Neuronal stem cell (in vitro differentiated cells): ENCODE measurements at regions not wholly inside any gene's neighbourhood (a gene's known extent, or its start where the extent isn't known, plus 50 kb on each side); places are given as distances from the start of the nearest gene placed in this dataset.

Source experiments
- DNase-seq: peaks from one replicate; pipeline ENCODE4 v3.0.0-alpha.2; 2013; ENCODE audit warnings: low spot score
- H2AFZ ChIP-seq: one replicate; pipeline ENCODE4 v1.6.1; 2013; ENCODE audit warnings: mild to moderate bottlenecking, low read length, inconsistent platforms
- H2AK5ac ChIP-seq: 2 replicates; pipeline ENCODE4 v1.6.1; 2013; ENCODE audit warnings: low read depth, mild to moderate bottlenecking, inconsistent platforms, low read length, moderate library complexity, mixed read lengths
- H2BK120ac ChIP-seq: 2 replicates; pipeline ENCODE4 v1.6.1; 2013; ENCODE audit warnings: low read depth, mild to moderate bottlenecking, inconsistent platforms, low read length, moderate library complexity, mixed read lengths
- H2BK12ac ChIP-seq: one replicate; pipeline ENCODE4 v1.6.1; 2013; ENCODE audit warnings: low read length, inconsistent platforms
- H2BK15ac ChIP-seq: 2 replicates; pipeline ENCODE4 v1.6.1; 2013; ENCODE audit warnings: mild to moderate bottlenecking, low read length, inconsistent platforms, mixed read lengths
- H2BK5ac ChIP-seq: one replicate; pipeline ENCODE4 v1.6.1; 2013; ENCODE audit warnings: inconsistent platforms, mild to moderate bottlenecking, low read length, moderate library complexity
- H3K14ac ChIP-seq: one replicate; pipeline ENCODE4 v1.6.1; 2013; ENCODE audit warnings: low read length, inconsistent platforms
- H3K18ac ChIP-seq: 2 replicates; pipeline ENCODE4 v1.6.1; 2013; ENCODE audit warnings: low read length, inconsistent platforms
- H3K23ac ChIP-seq: 2 replicates; pipeline ENCODE4 v1.6.1; 2013; ENCODE audit warnings: low read depth, mild to moderate bottlenecking, mixed read lengths, low read length, inconsistent platforms; ENCODE audit not compliant: poor library complexity
- H3K27ac ChIP-seq: replicated peaks from 3 replicates; pipeline ENCODE4 v1.5.1; 2013; ENCODE audit warnings: low read length, inconsistent platforms
- H3K27me3 ChIP-seq, 3 experiments: 2 replicates each; pipeline ENCODE4 v1.6.1; 2013; ENCODE audit warnings: low read length in 3 of 3, mild to moderate bottlenecking in 2 of 3, inconsistent platforms in 1 of 3, low read depth in 1 of 3, mixed read lengths in 1 of 3, moderate library complexity in 1 of 3; ENCODE audit not compliant: control insufficient read depth in 3 of 3, insufficient read depth in 3 of 3
- H3K36me3 ChIP-seq, 2 donors: replicated peaks in 1 of 2; 2 replicates each; pipeline ENCODE4 v1.6.1; 2013; ENCODE audit warnings: low read length in 2 of 2; ENCODE audit not compliant: control insufficient read depth in 2 of 2, insufficient read depth in 2 of 2
- H3K4ac ChIP-seq: 2 replicates; pipeline ENCODE4 v1.6.1; 2013; ENCODE audit warnings: inconsistent platforms, mild to moderate bottlenecking, low read length, moderate library complexity
- H3K4me1 ChIP-seq, 2 donors: 1 replicate in 1 of 2; 2 replicates in 1 of 2; pipeline ENCODE4 v1.6.1; 2013; ENCODE audit warnings: low read length in 2 of 2, low read depth in 1 of 2; ENCODE audit not compliant: control insufficient read depth in 2 of 2, insufficient read depth in 1 of 2
- H3K4me2 ChIP-seq: one replicate; pipeline ENCODE4 v1.6.1; 2013; ENCODE audit warnings: mild to moderate bottlenecking, low read length, inconsistent platforms; ENCODE audit not compliant: insufficient read depth, poor library complexity, severe bottlenecking
- H3K4me3 ChIP-seq, 2 donors: 2 replicates each; pipeline ENCODE4 v1.5.1; 2013; ENCODE audit warnings: low read length in 2 of 2, mild to moderate bottlenecking in 2 of 2, inconsistent platforms in 1 of 2, moderate library complexity in 1 of 2
- H3K79me1 ChIP-seq: one replicate; pipeline ENCODE4 v1.6.1; 2013; ENCODE audit warnings: low read depth, mild to moderate bottlenecking, inconsistent platforms, low read length, moderate library complexity
- H3K9ac ChIP-seq: one replicate; pipeline ENCODE4 v1.6.1; 2013; ENCODE audit warnings: mild to moderate bottlenecking, low read depth, low read length, inconsistent platforms; ENCODE audit not compliant: poor library complexity
- H3K9me3 ChIP-seq, 2 donors: replicated peaks in 1 of 2; 2 replicates each; pipeline versions ENCODE3 to v1.6.1; 2013; ENCODE audit warnings: low read length in 2 of 2, mild to moderate bottlenecking in 2 of 2, inconsistent platforms in 1 of 2, low read depth in 1 of 2, mixed read lengths in 1 of 2, moderate library complexity in 1 of 2; ENCODE audit not compliant: control insufficient read depth in 2 of 2, insufficient read depth in 1 of 2
- H4K8ac ChIP-seq: one replicate; pipeline ENCODE4 v1.6.1; 2013; ENCODE audit warnings: low read depth, mild to moderate bottlenecking, inconsistent platforms, low read length, moderate library complexity
- H4K91ac ChIP-seq: one replicate; pipeline ENCODE4 v1.6.1; 2013; ENCODE audit warnings: low read length, low read depth, mild to moderate bottlenecking, inconsistent platforms; ENCODE audit not compliant: poor library complexity
- WGBS, 2 donors: extraction: QIAGEN DNeasy Blood & Tissue Kit; methylation state at CpG; one replicate each; pipeline ENCODE4 v1.1.7; 2013; ENCODE audit warnings: missing lambda C conversion rate in 2 of 2, mixed read lengths in 1 of 2; ENCODE audit not compliant: insufficient read length in 2 of 2, insufficient replicate concordance in 1 of 2; ENCODE audit errors: extremely low coverage in 2 of 2; 5-methylcytosine and 5-hydroxymethylcytosine counted together

- no peak overlapping the region for H3K18ac ChIP-seq
- H2AK5ac ChIP-seq, result no peak overlapping the region
- H2AFZ ChIP-seq, result no peak overlapping the region
- WGBS, 2 donors, result no CpG with 5 or more reads among the region's 1 CpG
- no peaks in the 10 kb centered on the region for H3K36me3 ChIP-seq
- no peak overlapping the region for H2BK5ac ChIP-seq
- H3K4me3 ChIP-seq, result no peak overlapping the region
- H2BK120ac ChIP-seq, result no peak overlapping the region
- no peaks in the 10 kb centered on the region for H3K27me3 ChIP-seq
- DNase-seq, result no peak
- no peak overlapping the region for H4K91ac ChIP-seq
- H3K9me3 ChIP-seq, result no peaks in the 10 kb centered on the region
- no peak overlapping the region for H2BK12ac ChIP-seq
- H3K27ac ChIP-seq, result no peak overlapping the region
- H3K23ac ChIP-seq, result no peak overlapping the region
- peaks cover 1 to 22% of the 10 kb centered on the region in 2 donors for H3K4me1 ChIP-seq
- H3K14ac ChIP-seq, result no peak overlapping the region
- H3K4me2 ChIP-seq, result no peak overlapping the region
- H3K4ac ChIP-seq, result no peak overlapping the region
- no peaks in the 10 kb centered on the region for H3K79me1 ChIP-seq
- no peak overlapping the region for H3K9ac ChIP-seq
- H4K8ac ChIP-seq, result no peak overlapping the region
- H2BK15ac ChIP-seq, result no peak overlapping the region
Measured at GRCh38 chr2:212713681-212714080, 175.1 kb upstream of the ERBB4 start.

- Histone ChIP-seq H3K36me3 (no peaks in the 10 kb centered on the region), H3K27ac (no peak overlapping the region)
- WGBS, 2 donors, result no CpG with 5 or more reads among the region's 1 CpG
Measured at GRCh38 chr2:212712991-212713390, 174.4 kb upstream of the ERBB4 start.

GRCh38 chr2:212712466-212712865 is 173.9 kb upstream of the ERBB4 start:
- Histone ChIP-seq H2BK15ac (no peak overlapping the region), H3K79me1 (no peaks in the 10 kb centered on the region), H3K36me3 (no peaks in the 10 kb centered on the region), H3K18ac (no peak overlapping the region), H3K14ac (no peak overlapping the region), H4K91ac (no peak overlapping the region), H2AFZ (peak overlapping the region; percentile 56), H3K27me3 (no peaks in the 10 kb centered on the region), H3K4me1 (peaks cover 1 to 29% of the 10 kb centered on the region in 2 donors), H2BK5ac (no peak overlapping the region), H2AK5ac (no peak overlapping the region), H3K4me2 (no peak overlapping the region), H3K23ac (no peak overlapping the region), H4K8ac (no peak overlapping the region), H3K4ac (no peak overlapping the region), H2BK12ac (no peak overlapping the region), H3K9me3 (no peaks in the 10 kb centered on the region), H3K4me3 (no peak overlapping the region), H2BK120ac (no peak overlapping the region), H3K9ac (no peak overlapping the region), H3K27ac (no peak overlapping the region)
- no CpG with 5 or more reads among the region's 5 CpGs for WGBS, 2 donors
- no peak for DNase-seq

More at GRCh38 chr2:212712991-212713390, 174.4 kb upstream of the ERBB4 start:
- no peak for DNase-seq
- Histone ChIP-seq H3K9ac (no peak overlapping the region), H4K91ac (no peak overlapping the region), H3K14ac (no peak overlapping the region), H3K23ac (no peak overlapping the region), H2AFZ (no peak overlapping the region), H2AK5ac (no peak overlapping the region), H2BK120ac (no peak overlapping the region), H3K79me1 (no peaks in the 10 kb centered on the region), H3K4me1 (peaks cover 1 to 29% of the 10 kb centered on the region in 2 donors), H2BK12ac (no peak overlapping the region), H2BK15ac (no peak overlapping the region), H2BK5ac (no peak overlapping the region), H3K9me3 (no peaks in the 10 kb centered on the region), H4K8ac (no peak overlapping the region), H3K18ac (no peak overlapping the region), H3K27me3 (no peaks in the 10 kb centered on the region), H3K4me3 (no peak overlapping the region), H3K4ac (no peak overlapping the region), H3K4me2 (no peak overlapping the region)

GRCh38 chr2:212711856-212712255 is 173.3 kb upstream of the ERBB4 start:
- Histone ChIP-seq H3K27ac (no peak overlapping the region), H3K4me1 (peaks cover 1 to 29% of the 10 kb centered on the region in 2 donors)

More at GRCh38 chr2:212711856-212712255, 173.3 kb upstream of the ERBB4 start:
- Histone ChIP-seq H2BK5ac (no peak overlapping the region), H3K9ac (no peak overlapping the region), H2BK12ac (no peak overlapping the region), H2AFZ (peak overlapping the region; percentile 56), H3K18ac (no peak overlapping the region), H4K91ac (no peak overlapping the region), H3K23ac (no peak overlapping the region), H2AK5ac (no peak overlapping the region), H3K4me3 (no peak overlapping the region), H2BK15ac (no peak overlapping the region), H2BK120ac (no peak overlapping the region), H4K8ac (no peak overlapping the region), H3K27me3 (no peaks in the 10 kb centered on the region), H3K4me2 (no peak overlapping the region), H3K4ac (no peak overlapping the region), H3K79me1 (no peaks in the 10 kb centered on the region), H3K36me3 (no peaks in the 10 kb centered on the region), H3K14ac (no peak overlapping the region), H3K9me3 (no peaks in the 10 kb centered on the region)
- no CpG with 5 or more reads among the region's 3 CpGs for WGBS, 2 donors
- no peak for DNase-seq
